ENCODE measurements at regions not wholly inside any gene's neighbourhood (a gene's known extent, or its start where the extent isn't known, plus 50 kb on each side); places are given as distances from the start of the nearest gene placed in this dataset.

- POLR2A ChIA-PET = no interaction called here
- Mint-ChIP-seq H3K9me3 (ENCODE audit: unreplicated experiment) (no peaks in the 10 kb centered on the region), H3K4me1 (ENCODE audit: low read depth, unreplicated experiment) (no peaks in the 10 kb centered on the region), H3K27me3 (ENCODE audit: insufficient read depth, unreplicated experiment) (no peaks in the 10 kb centered on the region), H3K27ac (ENCODE audit: unreplicated experiment) (no peak overlapping the region), H3K36me3 (ENCODE audit: insufficient read depth, unreplicated experiment) (no peaks in the 10 kb centered on the region), H3K4me3 (ENCODE audit: unreplicated experiment) (no peak overlapping the region)
- Histone ChIP-seq H3K9me3 (no peaks in the 10 kb centered on the region), H3K4me1 (no peaks in the 10 kb centered on the region), H3K27me3 (replicated peaks; ENCODE audit: control insufficient read depth, insufficient read depth, low read length) (no peaks in the 10 kb centered on the region), H3K4me3 (ENCODE audit: low read depth, low read length) (no peak overlapping the region), H3K36me3 (ENCODE audit: control insufficient read depth, insufficient read depth, low read length) (no peaks in the 10 kb centered on the region)
- CTCF ChIA-PET = no interaction called here
- intact Hi-C loops (cut with micrococcal nuclease; ENCODE audit: unreplicated experiment) = no loop called here
- BruUV-seq (replicated peaks) = no TSS peak
- DNase-seq = no peak
- TF ChIP-seq CTCF (IDR thresholded peaks at IDR 0.05; ENCODE audit: insufficient read depth in 1 of 2, low read depth in 1 of 2, low read length in 1 of 2, severe bottlenecking in 1 of 2, unreplicated experiment in 1 of 2) = no peak
Measured at GRCh38 chrX:144388738-144389137, 504.9 kb downstream of the UBE2NL start.

Measured in Caco-2 (cell line).